Mucosa of gallbladder (tissue), 1 donor: ENCODE measurements at regions not wholly inside any gene's neighbourhood (a gene's known extent, or its start where the extent isn't known, plus 50 kb on each side); places are given as distances from the start of the nearest gene placed in this dataset.
A peak's percentile ranks its signal among the peaks of the same experiment; 100 is the strongest.

Experiments used
- DNase-seq: peaks from one replicate; pipeline ENCODE4 v3.0.0-alpha.2; 2020; ENCODE audit warnings: low spot score
- donor health status: DM: no; HTN: no; CAD: no.

DNA sequence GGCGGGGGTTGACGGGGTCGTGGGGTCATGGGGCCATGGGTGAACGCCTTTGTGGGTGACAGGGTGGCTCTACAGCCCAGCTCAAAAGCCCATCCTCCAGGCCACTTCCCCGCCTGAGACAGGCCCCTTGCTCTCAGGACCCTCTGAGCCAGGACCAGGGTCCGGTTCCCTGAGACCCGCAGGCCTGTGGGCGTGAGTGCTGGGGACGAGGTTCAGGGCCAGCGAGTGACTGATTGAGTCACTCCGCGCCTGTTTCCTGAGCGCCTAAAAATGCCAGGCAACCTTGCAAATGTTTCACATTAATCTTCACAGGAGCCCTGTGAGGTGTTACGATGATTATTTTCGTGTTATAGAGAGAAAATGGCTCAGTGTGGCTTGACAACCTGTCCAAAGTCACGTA is 97.8 kb downstream of the ZNF674 start:
- no peak for DNase-seq

DNA sequence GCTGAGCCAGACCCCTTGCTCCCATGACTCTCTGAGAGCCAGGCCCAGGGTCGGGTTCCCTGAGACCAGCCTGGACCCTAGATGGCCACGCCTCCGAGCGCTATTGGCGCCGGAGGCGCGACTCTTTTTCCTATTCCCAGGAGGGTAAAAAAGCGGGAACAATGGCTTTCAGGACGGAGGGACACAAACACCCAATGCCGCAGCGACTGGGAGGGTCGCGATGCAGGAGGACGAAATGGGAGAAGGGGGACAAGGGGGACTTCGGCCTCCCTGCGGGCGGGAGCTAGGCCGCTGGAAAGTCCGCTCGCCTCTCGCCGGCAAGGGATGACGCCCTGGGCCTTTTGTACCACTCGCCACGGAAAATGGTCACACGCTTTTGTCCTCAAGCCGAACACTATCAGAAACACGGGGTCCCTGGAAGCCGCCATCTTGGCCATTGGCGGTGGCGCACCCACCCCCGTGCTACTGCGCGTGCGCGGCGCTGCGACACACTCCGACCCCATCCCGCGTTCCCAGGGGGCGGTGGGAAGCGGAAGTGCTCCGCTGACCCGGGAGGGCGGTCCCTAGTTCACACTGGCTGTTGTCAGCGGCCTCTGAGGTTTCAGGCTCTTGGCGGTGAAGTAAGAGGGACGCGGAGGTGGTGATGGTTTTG is 98.4 kb downstream of the ZNF674 start:
- peak; percentile 78 for DNase-seq

GRCh38 chrX:46444011-46444410 is 101.2 kb downstream of the ZNF674 start:
- no peak for DNase-seq

DNA sequence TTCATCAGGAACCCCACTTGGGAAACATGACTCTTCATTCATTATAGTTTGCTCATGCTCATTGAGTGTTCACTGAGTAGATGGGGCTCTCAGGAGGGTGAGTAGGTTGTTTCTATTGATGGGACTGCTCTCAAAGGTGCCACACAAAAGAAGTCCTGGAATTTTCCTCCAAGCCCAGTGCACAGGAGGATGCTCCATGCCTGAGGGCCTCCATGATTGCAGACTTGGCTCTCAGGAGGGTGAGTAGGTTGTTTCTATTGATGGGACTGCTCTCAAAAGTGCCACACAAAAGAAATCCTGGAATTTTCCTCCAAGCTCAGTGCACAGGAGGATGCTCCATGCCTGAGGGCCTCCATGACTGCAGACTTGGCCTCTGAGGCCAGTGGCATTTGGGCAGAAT is 108.5 kb downstream of the ZNF674 start:
- DNase-seq: no peak

DNA sequence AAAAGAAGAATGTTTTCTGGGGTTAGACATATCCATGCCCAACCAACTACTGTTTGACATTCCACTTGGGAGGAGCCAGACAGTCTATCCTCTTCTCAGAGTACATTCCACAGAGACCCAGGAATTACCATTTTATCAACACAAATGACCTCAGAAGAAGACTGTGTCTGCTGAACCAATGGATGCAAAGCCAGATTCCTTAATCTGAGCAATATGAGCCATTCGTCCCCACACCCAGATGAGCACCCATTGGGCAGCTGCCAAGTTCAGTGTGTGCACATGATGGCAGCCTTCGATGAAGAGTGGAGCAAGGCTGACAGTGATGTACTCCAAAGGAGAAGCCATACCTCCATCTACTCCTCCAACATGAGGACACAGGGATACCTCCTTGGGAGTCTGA is 111.3 kb downstream of the ZNF674 start:
- no peak for DNase-seq

GRCh38 chrX:46408553-46409407 is 136.4 kb downstream of the ZNF674 start:
- peak; percentile 68 for DNase-seq

- no peak for DNase-seq
Observed at GRCh38 chrX:46407753-46408130, 137.5 kb downstream of the ZNF674 start.

DNA sequence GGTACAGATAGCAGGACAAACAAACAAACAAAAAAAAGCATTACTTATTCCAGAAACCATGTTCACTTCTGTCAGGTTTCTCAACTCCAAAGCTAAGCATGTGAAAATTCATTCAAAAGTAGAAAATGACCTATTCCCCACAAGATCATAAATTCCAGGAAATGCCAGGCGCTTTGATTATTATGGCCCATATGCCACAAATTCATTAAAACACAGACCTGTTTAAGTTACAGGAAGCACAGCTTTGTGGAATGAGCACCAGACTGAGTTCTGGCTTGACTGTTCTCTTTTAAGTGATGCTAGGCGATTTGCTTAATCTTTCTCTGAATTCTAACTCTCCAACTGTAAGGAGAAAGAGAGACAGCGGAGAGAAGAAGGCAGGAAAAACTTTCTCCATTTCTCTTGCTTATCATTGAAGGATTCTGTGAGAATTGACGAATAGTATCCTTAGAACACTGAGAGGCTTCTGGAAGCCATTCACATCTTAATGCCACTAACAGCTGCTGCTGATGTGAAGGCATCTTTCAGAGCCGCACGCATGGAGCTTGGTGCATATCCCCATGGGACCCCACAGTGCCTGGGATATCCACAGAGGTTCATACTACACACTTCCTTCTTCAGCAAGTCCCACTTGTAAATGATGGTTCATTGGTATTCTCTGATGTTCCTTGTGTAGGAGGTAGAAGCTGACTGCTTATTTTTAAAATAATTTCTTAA is 138.0 kb downstream of the ZNF674 start:
- no peak for DNase-seq

DNA sequence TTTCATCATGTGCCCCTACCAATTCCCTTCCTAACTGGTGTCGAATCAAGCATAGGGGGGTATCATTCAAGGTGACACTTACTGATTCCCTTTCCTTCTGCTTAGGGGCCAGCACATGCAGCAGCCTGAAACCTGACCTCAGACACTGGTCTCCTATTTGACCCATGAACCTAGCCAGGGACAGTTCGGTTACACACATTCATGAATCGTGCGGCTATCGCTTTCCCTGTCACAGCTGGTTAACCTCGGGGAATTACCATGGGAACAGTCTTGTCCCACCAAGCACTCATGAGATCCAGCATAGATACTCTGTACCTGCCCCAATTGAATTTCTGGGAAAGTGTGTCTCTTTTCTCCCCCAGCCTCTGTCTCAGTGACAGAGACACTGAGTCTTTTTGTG is 140.4 kb downstream of the ZNF674 start:
- DNase-seq: no peak

GRCh38 chrX:46400530-46401443 is 144.4 kb downstream of the ZNF674 start:
- no peak for DNase-seq

- no peak for DNase-seq
Observed at GRCh38 chrX:46398874-46399273, 146.3 kb downstream of the ZNF674 start.

GRCh38 chrX:46398126-46398525 is 147.1 kb downstream of the ZNF674 start:
- DNase-seq: no peak

GRCh38 chrX:46386511-46386910 is 158.7 kb downstream of the ZNF674 start:
- no peak for DNase-seq

- DNase-seq: no peak
Observed at GRCh38 chrX:46383006-46383405, 162.2 kb downstream of the ZNF674 start.

DNA sequence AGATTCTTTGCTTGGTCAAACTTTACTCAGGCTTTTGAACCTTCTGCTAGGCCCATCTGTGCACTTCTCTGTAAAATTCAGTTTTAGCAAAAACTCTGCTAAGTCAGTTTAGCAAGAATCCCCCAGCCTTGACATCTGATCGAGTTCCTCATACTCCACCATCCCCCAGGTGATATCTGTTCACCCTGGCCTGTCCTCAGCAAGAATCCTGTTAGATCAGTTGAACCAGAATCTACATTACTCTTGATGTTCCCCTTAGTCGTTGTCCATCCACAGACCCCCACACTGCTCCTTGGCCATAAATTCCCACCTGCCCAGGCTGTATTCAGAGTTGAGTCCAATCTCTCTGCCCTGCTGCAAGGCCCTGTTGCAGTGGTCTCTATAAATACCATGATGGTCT is 162.6 kb downstream of the ZNF674 start:
- no peak for DNase-seq

DNA sequence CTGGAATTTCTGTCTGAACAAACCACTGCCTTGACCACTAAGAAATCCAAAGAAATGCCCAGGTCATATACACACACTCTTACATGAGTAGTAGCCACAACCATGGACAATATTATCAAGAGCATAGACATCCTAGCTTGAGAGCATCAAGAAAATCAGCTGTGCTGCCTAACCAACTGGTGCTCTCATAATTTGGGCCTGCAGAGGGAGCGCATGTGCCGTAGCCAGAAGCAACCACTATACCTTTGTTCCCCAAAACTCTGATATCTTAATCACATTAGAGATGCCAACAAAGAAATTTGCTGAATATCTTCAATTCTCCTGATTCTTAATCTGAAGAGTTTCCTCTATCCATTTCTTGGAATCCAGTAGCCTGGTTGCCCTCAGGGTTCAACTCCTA is 163.6 kb downstream of the ZNF674 start:
- DNase-seq: no peak

DNA sequence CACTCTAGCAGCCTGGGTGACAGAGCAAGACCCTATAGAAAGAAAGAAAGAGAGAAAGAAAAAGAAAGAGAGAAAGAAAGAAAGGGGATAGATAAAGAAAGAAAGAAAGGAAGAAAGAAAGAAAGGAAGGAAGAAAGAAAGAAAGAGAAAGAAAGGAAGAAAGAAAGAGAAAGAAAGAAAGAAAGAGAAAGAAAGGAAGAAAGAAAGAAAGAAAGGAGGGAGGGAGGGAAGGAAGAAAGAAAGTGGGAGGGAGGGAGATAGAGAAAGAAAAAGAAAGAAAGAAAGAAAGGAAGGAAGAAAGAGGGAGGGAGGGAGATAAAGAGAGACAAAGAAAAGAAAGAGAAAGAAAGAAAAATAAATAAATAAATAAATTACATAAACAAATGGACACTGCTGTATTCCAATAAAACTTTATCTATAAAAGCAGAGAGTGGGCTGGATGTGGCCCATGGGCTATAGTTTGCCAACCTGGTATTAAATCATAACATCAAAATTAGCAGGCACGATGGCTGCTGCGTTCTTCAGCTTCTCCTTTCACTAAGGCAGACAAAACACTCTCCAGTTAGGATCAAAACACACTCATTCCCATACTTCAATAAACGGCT is 165.0 kb downstream of the ZNF674 start:
- DNase-seq: no peak

GRCh38 chrX:46376246-46376885 is 168.9 kb downstream of the ZNF674 start:
- DNase-seq: peak; percentile 23

- DNase-seq: no peak
Observed at GRCh38 chrX:46375831-46376230, 169.4 kb downstream of the ZNF674 start.

- no peak for DNase-seq
Observed at GRCh38 chrX:46374371-46374770, 170.8 kb downstream of the ZNF674 start.

GRCh38 chrX:46367491-46367890 is 177.7 kb downstream of the ZNF674 start:
- DNase-seq: no peak
